ENCODE measurements at regions not wholly inside any gene's neighbourhood (a gene's known extent, or its start where the extent isn't known, plus 50 kb on each side); places are given as distances from the start of the nearest gene placed in this dataset.

- TF ChIP-seq CTCF (IDR thresholded peaks at IDR 0.05) (no peak), POLR2A (IDR thresholded peaks at IDR 0.05) (no peak), POLR2AphosphoS5 (IDR thresholded peaks at IDR 0.05) (no peak)
Measured at GRCh38 chr2:57570961-57571360, 475.6 kb upstream of the VRK2 start.
